NCI-H510A treated with DMSO at 0.1 percent for 48 hours (cell line): ENCODE measurements at regions not wholly inside any gene's neighbourhood (a gene's known extent, or its start where the extent isn't known, plus 50 kb on each side); places are given as distances from the start of the nearest gene placed in this dataset.
"Not testable (repeated sequence)": the region's sequence is repeated elsewhere in the genome, so short reads cannot be mapped to it uniquely, and the experiment has no call there.

ENCODE experiments used
- DNase-seq: peaks from one replicate; lab custom pipeline; 2025; lab: John Stamatoyannopoulos, UW

- DNase-seq: no peak
These were observed 362.7 kb upstream of the SYT1 start for GRCh38 chr12:78501825-78502224.

- no peak for DNase-seq
These were observed 345.2 kb upstream of the SYT1 start for GRCh38 chr12:78519422-78519821.

DNA sequence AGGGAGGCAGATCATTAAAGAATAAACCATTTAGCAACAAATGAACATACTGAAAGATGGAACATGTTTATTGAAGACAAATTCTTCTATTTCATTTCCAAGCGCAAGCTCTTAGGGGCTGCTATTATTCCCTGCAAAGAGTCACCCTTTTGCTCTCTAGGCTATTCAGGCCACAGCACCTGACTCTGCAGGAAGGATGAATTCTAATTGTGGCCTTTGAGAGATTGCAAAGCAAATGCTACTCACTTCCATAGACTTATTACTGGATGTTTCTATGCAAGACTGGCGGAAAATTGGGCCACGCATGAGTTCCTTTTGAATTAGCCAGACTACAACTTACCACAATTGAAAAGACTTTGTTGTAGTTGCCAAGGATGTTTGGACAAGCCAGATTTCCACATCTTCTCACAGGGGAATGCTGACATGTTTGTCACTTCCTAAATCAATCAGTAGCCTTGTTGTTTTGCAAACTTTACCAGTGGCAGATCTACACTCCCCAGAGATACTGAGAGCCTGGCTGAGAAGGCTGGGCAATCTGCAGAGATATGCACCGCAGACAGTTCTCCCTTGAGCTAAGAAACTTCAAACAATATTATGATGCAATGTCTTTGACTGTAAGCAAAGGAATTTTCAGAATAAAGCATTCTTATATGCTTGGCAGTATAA lies 334.3 kb upstream of the SYT1 start:
- no peak for DNase-seq

- DNase-seq: no peak
These were observed 332.6 kb upstream of the SYT1 start for GRCh38 chr12:78531831-78532458.

DNA sequence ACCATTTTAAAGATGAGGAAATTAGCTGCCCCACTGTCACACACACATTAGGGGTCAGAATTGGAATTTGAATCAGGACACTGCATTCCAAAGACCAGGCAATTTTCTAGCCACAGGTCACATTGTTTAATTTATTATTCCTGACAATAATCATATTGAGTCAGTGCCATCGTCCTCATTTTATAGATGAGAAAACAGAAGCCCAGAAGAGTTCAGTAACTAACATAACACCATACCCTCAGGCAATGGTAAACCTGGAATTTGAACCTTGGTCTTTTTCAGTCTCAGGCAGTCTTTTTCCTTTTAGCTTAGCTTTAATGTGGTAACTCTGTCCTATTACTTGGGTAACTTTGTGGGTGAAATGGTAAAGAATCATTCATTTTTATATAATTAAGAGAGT lies 330.3 kb upstream of the SYT1 start:
- DNase-seq: no peak

DNA sequence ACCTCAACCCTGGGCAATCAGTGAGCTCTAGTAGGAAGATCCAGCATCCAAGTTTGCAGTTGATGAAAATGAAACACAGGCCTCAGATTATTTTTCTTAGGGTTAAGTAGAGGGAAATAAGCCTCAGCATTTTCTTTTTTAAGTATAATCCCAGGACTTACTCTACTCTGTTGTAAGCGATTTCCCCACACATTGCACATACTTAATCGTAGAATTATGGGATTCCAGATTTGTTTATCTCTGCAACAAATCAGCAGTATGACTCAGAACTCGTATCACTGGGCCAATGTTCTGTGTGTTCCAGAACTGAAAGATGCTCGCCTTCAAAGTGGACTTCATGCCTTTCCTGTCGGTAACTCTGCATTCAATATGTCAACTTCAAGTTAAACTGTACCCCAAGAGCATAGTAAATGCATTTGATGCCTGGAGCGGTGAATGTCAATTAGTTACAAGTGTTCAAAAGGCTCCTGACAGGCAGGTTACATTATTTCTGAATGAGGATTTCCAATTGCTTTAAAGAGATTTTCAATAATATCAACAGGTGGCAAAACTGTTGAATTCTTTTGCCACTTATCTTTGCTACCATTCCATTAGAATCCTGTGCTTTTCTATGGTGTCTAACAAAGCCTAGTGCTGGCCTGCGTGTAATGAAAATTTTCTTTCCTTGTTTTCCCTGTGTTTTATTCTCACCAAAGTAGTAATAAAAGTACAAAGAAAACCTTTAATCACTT lies 323.8 kb upstream of the SYT1 start:
- no peak for DNase-seq

GRCh38 chr12:78550831-78551230 lies 313.7 kb upstream of the SYT1 start:
- no peak for DNase-seq

GRCh38 chr12:78555802-78556201 lies 308.8 kb upstream of the SYT1 start:
- no peak for DNase-seq

DNA sequence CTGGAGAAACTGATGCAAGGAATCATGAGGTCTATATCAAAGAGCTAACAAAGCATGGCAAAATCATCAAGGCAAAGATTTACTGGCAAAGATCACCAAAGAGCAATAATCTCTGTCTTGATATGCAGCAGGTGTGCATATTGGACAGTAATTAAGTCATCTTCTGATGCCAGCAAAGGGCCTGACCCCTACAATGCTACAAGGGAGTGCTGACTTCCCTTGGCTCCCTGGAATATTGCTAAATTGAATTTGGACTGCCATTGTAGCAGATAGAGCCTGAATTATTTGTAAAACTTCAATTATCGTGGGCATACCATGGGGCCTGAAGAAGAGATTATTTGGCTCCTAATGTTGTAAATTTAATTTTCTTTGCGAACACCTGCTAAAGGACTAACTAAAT lies 307.9 kb upstream of the SYT1 start:
- no peak for DNase-seq

DNA sequence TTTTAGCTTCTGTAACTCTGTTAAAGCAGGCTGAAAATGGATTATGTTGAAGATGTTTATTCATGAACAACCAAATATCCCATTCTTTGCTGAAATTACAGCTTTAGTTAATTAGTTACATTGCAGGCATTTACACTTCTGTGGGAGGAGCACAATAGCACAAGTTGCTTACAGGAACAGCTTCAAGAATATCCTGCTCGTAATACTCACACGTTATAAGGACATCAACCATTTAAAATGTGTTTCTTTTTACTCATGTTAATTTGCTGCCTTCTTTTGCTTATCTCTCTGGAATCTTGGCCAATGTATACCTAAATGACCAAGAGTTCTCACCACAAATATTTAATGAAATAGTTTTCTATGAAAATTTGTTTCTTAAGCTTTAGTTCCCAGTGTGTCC lies 305.2 kb upstream of the SYT1 start:
- no peak for DNase-seq

GRCh38 chr12:78559886-78560285 lies 304.7 kb upstream of the SYT1 start:
- no peak for DNase-seq

DNA sequence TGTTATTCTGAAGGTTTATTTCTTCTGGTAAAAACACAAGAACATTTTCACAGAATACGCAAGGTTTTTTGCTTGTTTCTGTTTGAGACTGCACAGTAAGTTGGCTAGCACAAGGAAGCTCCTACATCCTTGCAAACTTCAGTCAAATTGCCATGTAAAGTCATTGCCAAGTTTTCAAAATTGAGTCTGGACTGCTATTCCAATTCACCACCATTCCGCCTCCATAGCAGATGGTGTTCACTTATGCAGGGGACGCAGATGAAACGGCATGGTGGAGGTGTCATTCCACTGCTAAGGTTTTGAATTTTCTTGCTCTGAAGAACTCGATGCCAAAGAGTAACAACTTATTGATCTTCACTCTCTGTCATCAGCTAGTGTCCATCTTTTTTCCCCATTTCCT lies 303.9 kb upstream of the SYT1 start:
- no peak for DNase-seq

- peak; percentile 36 for DNase-seq
These were observed 302.0 kb upstream of the SYT1 start for GRCh38 chr12:78562368-78563205.

GRCh38 chr12:78563826-78564225 lies 300.7 kb upstream of the SYT1 start:
- DNase-seq: no peak

DNA sequence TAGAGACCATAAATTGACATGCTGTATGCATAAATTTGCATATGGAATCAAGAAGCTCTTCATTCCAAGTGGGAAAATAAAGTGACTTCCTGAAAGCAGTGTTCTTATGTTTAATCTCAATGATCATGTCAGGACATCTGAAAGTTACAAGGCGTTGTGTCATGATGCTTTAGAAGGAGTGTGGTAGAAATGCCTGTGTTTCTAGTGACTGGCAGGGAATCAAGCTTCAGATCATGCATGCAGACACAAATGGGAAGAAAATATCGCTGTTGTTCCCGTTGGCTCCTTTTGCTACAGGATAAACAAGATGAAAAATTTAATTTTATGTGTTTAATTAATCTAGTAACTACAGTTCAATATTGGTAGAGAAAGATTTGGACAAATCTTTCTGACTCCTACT lies 298.1 kb upstream of the SYT1 start:
- DNase-seq: no peak

DNA sequence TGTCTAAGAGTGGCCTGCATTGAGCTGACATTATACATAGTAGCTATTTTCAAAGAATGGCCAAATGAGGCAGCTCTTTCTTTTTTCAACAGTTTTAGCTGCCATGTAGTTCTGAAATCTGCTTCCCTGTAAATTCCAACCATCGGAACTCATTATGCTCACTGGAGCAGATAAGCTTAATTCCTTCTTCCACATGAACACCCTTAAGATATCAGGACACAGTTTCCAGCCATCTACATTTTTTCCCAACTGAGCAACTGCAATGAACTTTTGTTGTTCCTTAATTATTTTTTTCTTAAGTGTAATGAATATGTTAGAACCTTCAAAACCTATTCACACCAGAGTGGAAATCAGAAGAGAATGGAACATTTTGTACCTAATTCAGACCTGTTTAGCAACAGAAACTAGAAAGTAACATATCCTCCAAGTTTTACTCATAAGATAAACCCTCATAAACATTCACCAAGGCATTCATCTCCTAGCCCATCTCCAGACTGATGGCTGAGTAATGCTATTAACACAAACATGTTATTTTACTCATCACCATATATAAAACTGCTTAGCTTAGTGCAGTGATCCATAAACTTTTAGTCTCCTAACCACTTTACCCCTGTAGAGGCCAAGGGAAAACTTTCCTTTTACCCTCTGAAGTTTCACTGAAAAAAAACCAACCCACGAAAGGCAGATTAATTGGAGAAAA lies 296.1 kb upstream of the SYT1 start:
- no peak for DNase-seq

DNA sequence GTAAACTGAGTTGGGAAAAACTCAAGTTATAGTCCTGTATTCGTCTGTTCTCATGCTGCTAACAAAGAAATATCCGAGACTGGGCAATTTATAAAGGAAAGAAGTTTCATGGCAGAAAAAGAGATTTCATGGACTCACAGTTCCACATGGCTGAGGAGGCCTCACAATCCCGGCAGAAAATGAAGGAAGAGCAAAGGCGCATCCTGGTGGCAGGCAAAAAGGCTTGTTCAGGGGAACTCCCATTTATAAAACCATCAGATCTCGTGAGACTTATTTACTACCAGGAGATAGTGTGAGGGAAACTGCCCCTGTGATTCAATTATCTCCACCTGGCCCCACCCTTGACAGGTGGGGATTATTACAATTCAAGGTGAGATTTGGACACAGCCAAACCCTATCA lies 292.6 kb upstream of the SYT1 start:
- DNase-seq: no peak

- not testable (repeated sequence) for DNase-seq
These were observed 289.4 kb upstream of the SYT1 start for GRCh38 chr12:78575208-78575607.

- no peak for DNase-seq
These were observed 284.7 kb upstream of the SYT1 start for GRCh38 chr12:78579846-78580245.

- no peak for DNase-seq
These were observed 284.3 kb upstream of the SYT1 start for GRCh38 chr12:78580296-78580695.

- no peak for DNase-seq
These were observed 279.9 kb upstream of the SYT1 start for GRCh38 chr12:78584695-78585094.

- no peak for DNase-seq
These were observed 279.4 kb upstream of the SYT1 start for GRCh38 chr12:78585132-78585531.
